ENCODE measurements at regions not wholly inside any gene's neighbourhood (a gene's known extent, or its start where the extent isn't known, plus 50 kb on each side); places are given as distances from the start of the nearest gene placed in this dataset.

DNA sequence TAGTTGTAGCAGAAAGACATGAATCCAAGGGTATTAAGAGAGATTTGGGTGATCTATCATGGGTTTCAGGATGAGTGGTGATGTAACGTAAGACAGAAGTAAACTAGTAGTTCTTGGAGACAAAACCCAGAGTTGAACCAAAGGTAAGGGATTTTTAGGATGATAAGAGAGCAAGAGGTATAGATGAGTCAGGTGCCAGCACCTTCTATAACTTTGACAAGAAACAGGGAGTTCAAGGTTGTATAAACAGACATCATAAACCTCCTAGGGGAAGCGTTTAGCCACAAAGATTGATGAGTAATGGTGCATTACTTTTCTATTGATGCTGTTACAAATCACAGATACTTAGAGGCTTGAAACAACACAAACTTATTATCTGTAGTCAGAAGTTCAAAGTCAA is 447.3 kb upstream of the ARHGEF26 start:
- TF ChIP-seq, protein P1, sequence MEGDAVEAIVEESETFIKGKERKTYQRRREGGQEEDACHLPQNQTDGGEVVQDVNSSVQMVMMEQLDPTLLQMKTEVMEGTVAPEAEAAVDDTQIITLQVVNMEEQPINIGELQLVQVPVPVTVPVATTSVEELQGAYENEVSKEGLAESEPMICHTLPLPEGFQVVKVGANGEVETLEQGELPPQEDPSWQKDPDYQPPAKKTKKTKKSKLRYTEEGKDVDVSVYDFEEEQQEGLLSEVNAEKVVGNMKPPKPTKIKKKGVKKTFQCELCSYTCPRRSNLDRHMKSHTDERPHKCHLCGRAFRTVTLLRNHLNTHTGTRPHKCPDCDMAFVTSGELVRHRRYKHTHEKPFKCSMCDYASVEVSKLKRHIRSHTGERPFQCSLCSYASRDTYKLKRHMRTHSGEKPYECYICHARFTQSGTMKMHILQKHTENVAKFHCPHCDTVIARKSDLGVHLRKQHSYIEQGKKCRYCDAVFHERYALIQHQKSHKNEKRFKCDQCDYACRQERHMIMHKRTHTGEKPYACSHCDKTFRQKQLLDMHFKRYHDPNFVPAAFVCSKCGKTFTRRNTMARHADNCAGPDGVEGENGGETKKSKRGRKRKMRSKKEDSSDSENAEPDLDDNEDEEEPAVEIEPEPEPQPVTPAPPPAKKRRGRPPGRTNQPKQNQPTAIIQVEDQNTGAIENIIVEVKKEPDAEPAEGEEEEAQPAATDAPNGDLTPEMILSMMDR (IDR thresholded peaks at IDR 0.05; ENCODE audit: low read depth, low read length) = no peak
- no peak overlapping the region for H3K4me3 ChIP-seq (ENCODE audit: low read depth, low read length)

- TF ChIP-seq, protein P1 (IDR thresholded peaks at IDR 0.05; ENCODE audit: low read depth, low read length) = no peak
- H3K4me3 ChIP-seq (ENCODE audit: low read depth, low read length) = no peak overlapping the region
Measured at GRCh38 chr3:153679714-153680113, 441.5 kb upstream of the ARHGEF26 start.

DNA sequence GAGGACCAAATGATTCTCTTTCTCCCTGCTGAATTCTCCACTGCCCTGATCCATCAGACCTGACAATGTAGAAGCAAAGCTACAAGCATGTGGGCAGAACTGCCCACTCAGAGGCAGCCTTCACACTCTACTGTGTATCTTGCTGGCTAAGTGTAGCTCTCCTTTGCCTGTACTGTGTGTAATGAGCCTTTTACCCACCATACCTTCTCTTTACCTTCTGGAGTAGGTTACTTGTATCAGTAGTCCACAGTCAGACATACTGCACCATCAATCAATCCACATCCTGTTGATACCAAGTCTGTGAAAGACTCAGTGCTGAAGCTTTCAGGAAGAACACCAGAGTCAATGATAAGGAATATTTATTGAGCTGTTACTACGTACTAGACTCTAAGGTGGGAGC is 440.7 kb upstream of the ARHGEF26 start:
- TF ChIP-seq, protein P1 (IDR thresholded peaks at IDR 0.05; ENCODE audit: low read depth, low read length) = no peak
- H3K4me3 ChIP-seq (ENCODE audit: low read depth, low read length) = no peak overlapping the region

DNA sequence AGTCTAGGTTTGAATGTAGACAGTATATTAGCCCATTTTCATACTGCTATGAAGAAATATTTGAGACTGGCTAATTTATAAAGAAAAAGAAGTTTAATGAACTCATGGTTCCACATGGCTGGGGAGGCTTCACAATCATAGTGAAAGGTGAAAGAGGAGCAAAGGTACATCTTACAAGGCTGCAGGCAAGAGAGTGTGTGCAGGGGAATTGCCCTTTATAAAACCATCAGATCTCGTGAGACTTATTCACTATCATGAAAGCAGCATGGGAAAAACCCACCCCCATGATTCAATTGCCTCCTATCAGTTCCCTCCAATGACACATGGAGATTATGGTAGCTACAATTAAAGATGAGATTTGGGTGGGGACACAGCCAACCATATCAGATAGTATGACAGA is 440.1 kb upstream of the ARHGEF26 start:
- H3K4me3 ChIP-seq (ENCODE audit: low read depth, low read length) = no peak overlapping the region
- TF ChIP-seq, protein P1 (IDR thresholded peaks at IDR 0.05; ENCODE audit: low read depth, low read length) = no peak

DNA sequence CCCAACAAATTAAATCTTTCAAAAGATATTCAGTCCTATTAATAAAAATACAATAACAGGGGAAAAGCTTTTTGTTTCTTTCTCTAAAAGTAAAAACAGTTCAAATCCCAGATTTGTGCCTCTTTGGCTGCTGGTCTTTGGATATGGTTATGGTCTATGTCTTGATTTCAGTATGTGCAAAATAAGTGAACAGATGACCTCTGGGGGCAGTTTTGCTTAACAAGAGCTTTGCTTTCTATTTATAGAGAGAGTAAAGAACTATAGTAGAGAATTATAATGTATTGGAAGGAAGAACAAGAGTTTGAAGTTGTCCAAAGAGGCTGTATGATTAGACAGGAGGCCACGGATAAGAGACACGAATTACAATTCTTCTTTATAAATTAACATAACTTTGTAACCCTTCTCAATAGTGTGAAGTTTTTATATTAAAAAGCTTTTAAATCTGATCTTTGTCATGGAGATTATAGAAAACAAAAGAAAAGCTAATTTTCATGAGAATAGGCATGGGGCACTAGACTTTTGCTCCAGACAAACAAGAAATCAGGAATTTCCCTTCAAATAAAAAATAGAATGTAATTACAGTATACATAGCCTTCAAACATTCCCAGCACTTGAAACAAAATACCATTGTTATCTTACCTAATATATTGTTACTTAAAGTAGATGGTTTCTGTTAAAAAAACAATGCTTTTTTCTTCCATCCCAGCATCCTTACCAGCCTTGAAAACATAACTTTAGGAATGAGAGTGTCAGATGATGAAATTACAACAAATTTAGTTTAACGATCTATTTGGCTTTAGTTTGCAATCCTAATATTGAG is 432.7 kb upstream of the ARHGEF26 start:
- TF ChIP-seq, protein P1 (IDR thresholded peaks at IDR 0.05; ENCODE audit: low read depth, low read length) = no peak
- no peak overlapping the region for H3K4me3 ChIP-seq (ENCODE audit: low read depth, low read length)

GRCh38 chr3:153693207-153693606 is 428.0 kb upstream of the ARHGEF26 start:
- TF ChIP-seq, protein P1 (IDR thresholded peaks at IDR 0.05; ENCODE audit: low read depth, low read length) = no peak
- H3K4me3 ChIP-seq (ENCODE audit: low read depth, low read length) = no peak overlapping the region

DNA sequence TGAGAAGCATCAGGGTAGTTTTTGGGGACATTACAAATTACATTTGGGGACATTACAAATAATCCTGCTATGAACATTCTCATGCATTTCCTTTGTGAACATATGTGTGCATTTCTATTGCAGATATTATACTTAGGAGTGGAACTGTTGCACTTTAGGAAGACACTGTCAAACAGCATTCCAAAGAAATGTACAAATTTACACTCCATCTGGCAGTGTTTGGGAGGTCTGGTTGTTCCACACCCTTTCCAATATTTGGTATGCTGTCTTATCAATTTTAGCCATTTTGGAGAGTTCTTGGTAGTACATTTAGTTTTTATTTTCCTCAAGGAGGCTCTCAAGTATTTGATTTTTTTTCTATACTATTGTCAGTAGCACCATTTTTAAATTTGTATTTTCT is 419.1 kb upstream of the ARHGEF26 start:
- TF ChIP-seq, protein P1 (IDR thresholded peaks at IDR 0.05; ENCODE audit: low read depth, low read length) = no peak
- no peak overlapping the region for H3K4me3 ChIP-seq (ENCODE audit: low read depth, low read length)
